GM06990 (cell line): ENCODE measurements at regions not wholly inside any gene's neighbourhood (a gene's known extent, or its start where the extent isn't known, plus 50 kb on each side); places are given as distances from the start of the nearest gene placed in this dataset.

Experiments used
- DNase-seq: peaks from one replicate; pipeline ENCODE4 v3.0.0-alpha.2; 2011; ENCODE audit not compliant: insufficient read length; ENCODE audit errors: extremely low read depth
- H3K27me3 ChIP-seq: replicated peaks from 2 replicates; pipeline ENCODE4 v1.6.0; 2011; ENCODE audit warnings: low read length; ENCODE audit not compliant: control insufficient read depth, insufficient read depth
- H3K36me3 ChIP-seq: 2 replicates; pipeline ENCODE4 v1.5.1; 2011; ENCODE audit warnings: low read length; ENCODE audit not compliant: control insufficient read depth, insufficient read depth
- H3K4me3 ChIP-seq: replicated peaks from 2 replicates; pipeline ENCODE4 v1.5.1; 2011; ENCODE audit warnings: low read depth, mild to moderate bottlenecking, control low read depth, low read length
- CTCF ChIP-seq: IDR thresholded peaks from 2 replicates; pipeline ENCODE4 v1.5.1; 2011; ENCODE audit warnings: low read length, control low read depth, mild to moderate bottlenecking, inconsistent platforms; ENCODE audit not compliant: insufficient read depth, poor library complexity, severe bottlenecking

DNA sequence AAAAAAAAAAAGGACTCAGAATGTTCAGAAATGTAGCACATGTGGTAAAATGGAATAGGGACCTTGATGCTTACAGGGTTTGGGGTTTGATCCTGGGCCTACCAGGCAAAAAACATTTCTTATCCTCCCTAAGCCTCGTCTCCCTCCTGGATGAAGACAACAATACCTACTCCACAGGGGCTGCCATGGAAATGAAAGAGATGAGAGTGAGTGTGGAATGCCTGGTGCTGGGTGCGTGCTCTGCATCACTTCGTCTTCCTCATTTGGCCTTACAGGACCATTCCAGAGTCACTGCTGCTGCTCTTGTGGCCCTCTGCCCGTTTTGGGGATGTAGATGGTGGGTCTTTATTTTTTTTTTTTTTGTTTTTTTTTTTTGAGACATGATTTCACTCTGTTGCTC is 692.9 kb upstream of the EEF2KMT start:
- Histone ChIP-seq H3K4me3 (no peak overlapping the region), H3K36me3 (no peaks in the 10 kb centered on the region), H3K27me3 (no peaks in the 10 kb centered on the region)
- no peak for DNase-seq
- no peak for TF ChIP-seq CTCF

GRCh38 chr16:5789033-5789432 is 691.4 kb upstream of the EEF2KMT start:
- Histone ChIP-seq H3K36me3 (no peaks in the 10 kb centered on the region), H3K27me3 (no peaks in the 10 kb centered on the region), H3K4me3 (no peak overlapping the region)
- DNase-seq, result no peak
- TF ChIP-seq CTCF, result no peak

GRCh38 chr16:5781436-5781835 is 683.8 kb upstream of the EEF2KMT start:
- Histone ChIP-seq H3K4me3 (no peak overlapping the region), H3K36me3 (no peaks in the 10 kb centered on the region), H3K27me3 (no peaks in the 10 kb centered on the region)
- no peak for TF ChIP-seq CTCF
- no peak for DNase-seq

DNA sequence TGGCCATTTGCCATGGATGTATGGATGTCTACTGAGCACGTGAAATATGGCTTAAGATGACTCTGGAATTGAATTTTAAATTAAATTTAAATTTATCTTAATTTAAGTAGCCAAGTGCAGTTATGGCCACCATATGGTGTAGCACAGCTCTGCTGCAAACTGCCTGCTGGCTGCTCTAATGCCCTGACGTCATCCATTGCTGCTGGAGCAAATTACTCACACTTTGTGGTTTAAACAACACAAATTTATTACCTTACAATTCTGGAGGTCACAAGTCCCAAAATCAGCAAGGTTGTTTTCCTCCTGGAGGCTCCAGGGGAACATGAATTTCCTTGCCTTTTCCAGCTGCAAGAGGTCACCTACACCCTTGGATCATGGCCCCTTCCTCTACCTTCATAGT is 679.3 kb upstream of the EEF2KMT start:
- no peak for DNase-seq
- Histone ChIP-seq H3K27me3 (no peaks in the 10 kb centered on the region), H3K36me3 (no peaks in the 10 kb centered on the region), H3K4me3 (no peak overlapping the region)
- no peak for TF ChIP-seq CTCF

DNA sequence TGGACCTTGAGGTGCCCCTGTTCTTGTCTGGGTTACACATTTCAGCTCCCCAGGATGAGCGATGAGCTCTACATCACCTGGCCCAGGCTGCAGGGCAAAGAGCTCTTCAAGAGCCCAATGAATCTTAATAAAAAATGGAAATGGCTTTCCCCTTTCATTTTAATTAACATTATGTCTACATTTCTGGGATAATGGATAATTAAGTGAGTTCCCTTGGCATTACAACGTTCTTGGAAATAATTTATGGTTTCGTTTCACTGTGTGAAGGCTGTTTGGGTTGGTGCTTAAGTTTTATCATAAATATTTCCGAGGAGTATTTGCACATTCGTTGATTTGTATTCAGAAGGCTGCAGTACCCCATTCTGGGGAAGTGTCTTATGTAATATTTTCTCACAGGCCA is 678.3 kb upstream of the EEF2KMT start:
- no peaks in the 10 kb centered on the region for H3K27me3 ChIP-seq
- no peak overlapping the region for H3K4me3 ChIP-seq
- DNase-seq, result no peak

More for the DNA sequence above, 678.3 kb upstream of the EEF2KMT start:
- TF ChIP-seq CTCF, result no peak
- no peaks in the 10 kb centered on the region for H3K36me3 ChIP-seq
